ENCODE measurements at regions not wholly inside any gene's neighbourhood (a gene's known extent, or its start where the extent isn't known, plus 50 kb on each side); places are given as distances from the start of the nearest gene placed in this dataset.

DNA sequence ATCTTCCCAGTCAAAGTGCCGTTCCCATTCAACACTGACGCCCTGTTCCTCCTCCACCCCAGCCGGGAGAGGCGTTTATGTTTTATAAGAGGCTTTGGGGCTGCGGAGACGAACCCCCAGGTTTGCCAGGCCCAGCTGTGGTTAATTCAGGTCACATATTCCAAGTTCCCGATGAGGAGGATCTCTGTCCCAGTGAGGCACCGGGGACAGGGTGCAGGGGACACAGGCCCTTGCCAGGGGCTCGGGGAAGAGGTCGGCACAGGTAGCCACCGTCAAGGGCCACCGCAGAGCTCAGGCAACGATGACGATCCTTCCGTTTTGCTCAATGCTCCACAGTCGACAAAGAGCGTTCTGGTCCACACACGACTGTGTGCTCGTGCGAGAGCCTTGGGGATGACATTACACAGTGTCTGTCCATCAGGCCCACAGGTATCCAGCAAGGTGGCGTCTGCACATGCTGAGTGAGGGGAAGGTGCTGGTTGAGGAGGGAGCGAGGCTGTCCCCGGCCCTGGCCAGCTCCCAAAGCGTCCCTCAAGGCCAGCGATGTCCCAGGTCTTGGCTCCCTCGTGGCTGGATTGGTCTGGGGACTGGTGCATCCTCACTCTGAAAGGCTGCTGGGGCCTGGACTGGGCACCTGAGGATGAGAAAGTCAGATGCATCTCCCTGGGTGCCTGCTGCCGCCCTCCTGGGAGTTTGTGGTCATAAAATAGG lies 189.2 kb upstream of the C14orf180 start:
- no peak overlapping the region for H3K9ac ChIP-seq (ENCODE audit: low read length in 2 of 2)
- no peak overlapping the region for H3K4me3 ChIP-seq (ENCODE audit: low read length in 2 of 2)
- no peaks in the 10 kb centered on the region for H3K4me1 ChIP-seq (ENCODE audit: control insufficient read depth, insufficient read depth, low read length)
- no peaks in the 10 kb centered on the region for H3K36me3 ChIP-seq (ENCODE audit: control insufficient read depth in 2 of 2, insufficient read depth in 2 of 2, low read length in 2 of 2)
- no peaks in the 10 kb centered on the region for H3K9me3 ChIP-seq (ENCODE audit: control insufficient read depth in 2 of 2, low read length in 2 of 2)
- H3K27me3 ChIP-seq (ENCODE audit: control insufficient read depth in 1 of 2, insufficient read depth in 2 of 2, low read length in 2 of 2): peaks cover 2 to 8% of the 10 kb centered on the region in 2 donors
- H3K27ac ChIP-seq (ENCODE audit: low read length): no peak overlapping the region

DNA sequence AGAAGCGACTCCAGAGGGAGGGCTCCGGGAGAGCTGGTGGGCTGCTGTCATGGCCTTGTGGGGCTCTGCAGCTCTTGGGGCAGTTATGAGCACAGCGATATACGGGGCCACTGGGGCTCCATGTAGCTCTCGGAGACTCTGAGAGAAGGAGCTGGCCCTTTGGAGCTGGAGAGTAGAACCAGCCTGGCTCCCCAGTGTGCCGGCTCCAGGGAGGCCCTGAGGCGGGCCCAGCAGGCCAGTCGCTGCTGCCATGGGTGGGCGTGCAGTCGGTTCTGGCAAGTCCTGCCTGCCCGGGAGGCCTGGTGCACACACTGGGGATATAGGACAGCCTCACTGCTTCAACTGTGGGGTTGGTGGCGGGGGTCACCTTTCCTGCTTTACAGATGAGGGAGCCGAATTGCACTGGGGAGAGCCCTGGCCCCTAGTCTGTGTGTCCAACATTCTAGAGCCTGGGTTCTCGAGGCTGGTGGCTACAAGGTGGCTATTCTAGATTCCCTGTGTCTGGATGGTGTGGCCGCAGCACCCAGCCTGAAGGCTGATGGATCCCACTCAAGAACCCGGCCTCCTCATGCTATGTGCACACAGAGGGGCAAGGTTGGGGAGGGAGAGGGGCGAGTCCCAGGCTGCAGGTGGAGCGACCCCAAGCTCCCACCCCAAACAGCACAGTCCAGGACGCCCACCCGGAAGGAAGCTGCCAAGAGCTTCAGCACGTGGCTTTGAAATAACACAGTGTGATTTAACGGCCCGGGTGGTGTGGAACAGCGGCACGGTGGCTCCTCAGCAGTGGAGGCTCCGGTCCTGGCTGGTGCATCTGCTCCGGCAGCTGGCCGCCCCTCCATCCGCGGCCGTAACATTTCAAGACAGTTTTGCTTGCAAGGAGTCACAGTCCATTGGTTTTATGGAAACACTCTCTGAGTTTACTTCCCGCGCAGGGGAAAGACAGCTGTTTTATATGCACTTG lies 188.3 kb upstream of the C14orf180 start:
- no peak overlapping the region for H3K4me3 ChIP-seq (ENCODE audit: low read length in 2 of 2)
- H3K27ac ChIP-seq (ENCODE audit: low read length): no peak overlapping the region
- no peaks in the 10 kb centered on the region for H3K4me1 ChIP-seq (ENCODE audit: control insufficient read depth, insufficient read depth, low read length)
- no peak overlapping the region for H3K9ac ChIP-seq (ENCODE audit: low read length in 2 of 2)
- no peaks in the 10 kb centered on the region for H3K9me3 ChIP-seq (ENCODE audit: control insufficient read depth in 2 of 2, low read length in 2 of 2)
- no peaks in the 10 kb centered on the region for H3K36me3 ChIP-seq (ENCODE audit: control insufficient read depth in 2 of 2, insufficient read depth in 2 of 2, low read length in 2 of 2)
- H3K27me3 ChIP-seq (ENCODE audit: control insufficient read depth in 1 of 2, insufficient read depth in 2 of 2, low read length in 2 of 2): peaks cover 0 to 8% of the 10 kb centered on the region in 2 donors

DNA sequence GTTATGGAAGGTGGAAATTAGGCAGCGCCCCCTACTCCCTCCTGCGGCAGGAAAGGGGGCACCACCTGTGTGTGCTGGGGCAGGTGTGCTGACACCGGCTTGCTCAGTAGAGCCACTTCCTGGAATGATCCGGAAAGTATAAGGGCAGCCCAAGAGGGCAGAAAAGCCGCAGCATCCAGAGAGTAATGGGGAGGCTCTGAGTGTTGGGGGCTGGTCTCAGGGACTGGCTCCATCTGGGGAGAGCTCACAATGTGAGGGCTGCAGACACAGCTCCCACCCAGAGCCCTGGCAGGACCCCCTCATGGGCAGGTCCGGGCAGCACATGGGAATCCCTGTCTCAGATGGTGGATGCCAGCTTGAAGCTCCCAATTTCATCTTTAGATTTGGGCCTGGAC lies 187.6 kb upstream of the C14orf180 start:
- no peak overlapping the region for H3K4me3 ChIP-seq (ENCODE audit: low read length in 2 of 2)
- no peaks in the 10 kb centered on the region for H3K36me3 ChIP-seq (ENCODE audit: control insufficient read depth in 2 of 2, insufficient read depth in 2 of 2, low read length in 2 of 2)
- H3K9ac ChIP-seq (ENCODE audit: low read length in 2 of 2): no peak overlapping the region
- H3K4me1 ChIP-seq (ENCODE audit: control insufficient read depth, insufficient read depth, low read length): no peaks in the 10 kb centered on the region
- peaks cover 0 to 6% of the 10 kb centered on the region in 2 donors for H3K9me3 ChIP-seq (ENCODE audit: control insufficient read depth in 2 of 2, low read length in 2 of 2)
- H3K27ac ChIP-seq (ENCODE audit: low read length): no peak overlapping the region
- H3K27me3 ChIP-seq (ENCODE audit: control insufficient read depth in 1 of 2, insufficient read depth in 2 of 2, low read length in 2 of 2): peaks cover 0 to 8% of the 10 kb centered on the region in 2 donors

DNA sequence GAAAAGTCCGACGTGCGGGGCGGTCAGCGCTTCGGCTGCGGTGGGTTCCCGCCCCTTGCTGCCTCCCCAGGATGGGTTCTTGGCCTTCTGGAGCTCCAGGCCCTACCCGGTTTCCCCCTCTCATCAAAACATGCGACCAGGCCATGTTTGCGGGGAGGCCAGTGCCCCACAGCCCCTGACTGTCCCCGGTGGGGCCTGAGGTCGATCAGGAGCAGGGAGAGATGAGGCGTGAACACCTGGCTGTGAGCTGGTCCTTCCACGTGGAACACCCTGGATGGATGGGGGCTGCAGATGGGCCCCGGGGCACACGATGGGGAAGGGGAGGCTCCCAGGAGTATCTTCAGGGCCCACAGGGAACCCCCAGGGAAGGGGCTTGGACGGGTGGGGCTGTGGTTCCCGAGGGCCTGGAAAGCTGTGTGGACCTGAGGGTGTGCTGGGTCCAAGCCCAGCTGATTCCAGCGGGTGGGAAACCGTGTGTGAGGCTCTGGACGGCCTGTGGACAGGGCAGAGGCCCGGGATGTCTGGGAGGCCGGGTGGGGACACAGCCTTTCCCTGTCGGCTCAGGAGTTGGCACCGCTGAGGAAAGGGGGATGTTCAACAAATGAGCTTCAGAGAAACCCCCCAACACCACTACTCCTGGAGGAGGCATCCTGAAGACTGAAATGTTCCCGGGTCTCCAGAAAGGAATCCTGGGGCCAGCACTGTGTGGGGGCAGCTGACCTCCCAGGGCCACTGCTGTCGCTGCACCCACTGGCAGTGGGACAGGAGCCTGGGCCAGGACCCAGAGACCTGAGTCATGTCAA lies 187.0 kb upstream of the C14orf180 start:
- Histone ChIP-seq H3K27me3 (ENCODE audit: control insufficient read depth in 1 of 2, insufficient read depth in 2 of 2, low read length in 2 of 2) (peaks cover 0 to 8% of the 10 kb centered on the region in 2 donors), H3K27ac (ENCODE audit: low read length) (no peak overlapping the region), H3K9me3 (ENCODE audit: control insufficient read depth in 2 of 2, low read length in 2 of 2) (peaks cover 0 to 12% of the 10 kb centered on the region in 2 donors), H3K4me1 (ENCODE audit: control insufficient read depth, insufficient read depth, low read length) (no peaks in the 10 kb centered on the region), H3K9ac (ENCODE audit: low read length in 2 of 2) (no peak overlapping the region), H3K36me3 (ENCODE audit: control insufficient read depth in 2 of 2, insufficient read depth in 2 of 2, low read length in 2 of 2) (no peaks in the 10 kb centered on the region), H3K4me3 (ENCODE audit: low read length in 2 of 2) (no peak overlapping the region)

DNA sequence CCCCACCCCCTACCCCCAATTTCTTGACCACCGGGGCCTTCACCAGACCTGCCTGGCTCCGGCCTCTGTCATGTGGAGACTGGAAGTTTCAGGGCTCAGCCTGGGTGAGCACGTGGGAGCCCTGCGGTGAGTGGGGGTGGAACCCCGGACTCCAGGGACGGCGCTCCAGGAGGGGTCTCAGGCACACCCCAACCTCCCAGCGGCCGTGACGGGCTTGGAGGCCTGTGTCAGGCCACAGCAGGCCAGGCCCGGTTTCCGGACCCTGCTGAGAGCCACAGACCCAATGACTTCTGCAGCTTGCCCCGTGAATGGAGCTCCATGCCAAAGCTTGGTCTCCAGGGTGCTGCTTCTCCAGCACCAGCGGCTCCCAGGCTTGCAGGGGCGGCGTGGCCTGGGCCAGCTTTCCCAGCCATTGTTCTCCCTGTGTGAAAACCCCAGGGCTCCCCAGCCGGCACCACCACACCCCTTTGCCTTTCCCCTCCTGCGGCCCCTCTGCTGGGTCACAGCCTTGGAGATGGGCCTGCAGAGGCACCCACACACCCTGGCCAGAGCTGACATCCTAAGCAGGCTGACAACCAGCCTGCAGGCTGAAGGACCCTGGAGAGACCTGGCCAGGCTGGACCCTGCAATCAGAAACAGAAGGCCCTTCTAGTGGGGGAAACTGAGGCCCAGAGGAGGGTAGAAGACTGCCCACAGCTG lies 186.2 kb upstream of the C14orf180 start:
- H3K27me3 ChIP-seq (ENCODE audit: control insufficient read depth in 1 of 2, insufficient read depth in 2 of 2, low read length in 2 of 2): peaks cover 0 to 8% of the 10 kb centered on the region in 2 donors
- no peaks in the 10 kb centered on the region for H3K4me1 ChIP-seq (ENCODE audit: control insufficient read depth, insufficient read depth, low read length)
- no peaks in the 10 kb centered on the region for H3K36me3 ChIP-seq (ENCODE audit: control insufficient read depth in 2 of 2, insufficient read depth in 2 of 2, low read length in 2 of 2)
- no peak overlapping the region for H3K9ac ChIP-seq (ENCODE audit: low read length in 2 of 2)
- H3K4me3 ChIP-seq (ENCODE audit: low read length in 2 of 2): no peak overlapping the region
- H3K27ac ChIP-seq (ENCODE audit: low read length): no peak overlapping the region
- H3K9me3 ChIP-seq (ENCODE audit: control insufficient read depth in 2 of 2, low read length in 2 of 2): peaks cover 0 to 12% of the 10 kb centered on the region in 2 donors

DNA sequence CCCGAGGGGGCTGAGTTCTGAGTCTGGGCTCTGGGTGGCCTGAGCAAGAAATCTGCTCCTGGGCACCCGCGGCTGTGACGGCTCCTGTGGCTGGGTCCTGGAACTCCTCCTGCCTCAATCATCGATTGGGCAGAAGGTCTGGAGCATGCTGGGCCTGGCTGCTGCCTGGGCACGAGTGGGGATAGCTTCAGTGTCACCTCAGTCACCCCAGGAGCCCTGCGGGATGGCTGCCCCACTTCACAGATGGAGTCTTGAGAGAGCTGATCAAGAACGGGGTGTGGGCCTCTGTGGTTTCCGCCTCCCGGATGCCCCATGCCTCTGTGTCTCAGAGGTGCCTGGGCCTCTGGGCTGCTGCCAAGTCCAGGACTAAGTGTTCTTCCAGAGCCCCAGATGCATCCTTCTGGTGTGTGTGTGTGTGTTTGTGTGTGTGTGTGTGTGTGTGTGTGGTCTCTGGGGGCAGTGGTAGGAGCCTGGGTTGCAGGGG lies 185.6 kb upstream of the C14orf180 start:
- H3K4me3 ChIP-seq (ENCODE audit: low read length in 2 of 2): no peak overlapping the region
- H3K4me1 ChIP-seq (ENCODE audit: control insufficient read depth, insufficient read depth, low read length): no peaks in the 10 kb centered on the region
- no peaks in the 10 kb centered on the region for H3K36me3 ChIP-seq (ENCODE audit: control insufficient read depth in 2 of 2, insufficient read depth in 2 of 2, low read length in 2 of 2)
- peaks cover 0 to 12% of the 10 kb centered on the region in 2 donors for H3K9me3 ChIP-seq (ENCODE audit: control insufficient read depth in 2 of 2, low read length in 2 of 2)
- peaks cover 0 to 8% of the 10 kb centered on the region in 2 donors for H3K27me3 ChIP-seq (ENCODE audit: control insufficient read depth in 1 of 2, insufficient read depth in 2 of 2, low read length in 2 of 2)
- H3K9ac ChIP-seq (ENCODE audit: low read length in 2 of 2): no peak overlapping the region
- H3K27ac ChIP-seq (ENCODE audit: low read length): no peak overlapping the region

DNA sequence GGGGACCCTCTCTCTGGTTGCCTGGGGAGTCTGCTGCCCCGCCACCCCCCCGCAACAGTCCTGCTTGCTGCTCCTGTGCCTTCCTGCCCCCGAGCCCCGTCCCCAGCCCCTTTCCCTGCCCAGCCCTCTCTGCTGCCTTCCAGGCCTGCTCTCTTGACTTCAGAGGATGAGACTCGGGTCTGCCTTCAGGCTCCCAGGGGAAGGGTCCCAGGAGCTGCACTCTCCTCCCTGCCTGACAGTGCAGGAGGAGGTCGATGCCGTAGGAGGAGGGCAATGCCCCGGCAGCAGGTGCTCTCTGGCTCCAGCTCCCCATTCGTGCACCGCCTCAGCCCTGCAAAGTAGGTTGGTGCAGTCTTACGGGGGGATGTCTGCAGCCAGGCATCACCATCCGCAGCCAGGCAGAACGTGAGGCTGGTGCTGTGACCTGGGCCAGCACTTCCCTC lies 185.1 kb upstream of the C14orf180 start:
- Histone ChIP-seq H3K27ac (ENCODE audit: low read length) (no peak overlapping the region), H3K9me3 (ENCODE audit: control insufficient read depth in 2 of 2, low read length in 2 of 2) (peaks cover 0 to 12% of the 10 kb centered on the region in 2 donors), H3K9ac (ENCODE audit: low read length in 2 of 2) (no peak overlapping the region), H3K4me3 (ENCODE audit: low read length in 2 of 2) (no peak overlapping the region), H3K27me3 (ENCODE audit: control insufficient read depth in 1 of 2, insufficient read depth in 2 of 2, low read length in 2 of 2) (peaks cover 0 to 8% of the 10 kb centered on the region in 2 donors), H3K36me3 (ENCODE audit: control insufficient read depth in 2 of 2, insufficient read depth in 2 of 2, low read length in 2 of 2) (no peaks in the 10 kb centered on the region), H3K4me1 (ENCODE audit: control insufficient read depth, insufficient read depth, low read length) (no peaks in the 10 kb centered on the region)

DNA sequence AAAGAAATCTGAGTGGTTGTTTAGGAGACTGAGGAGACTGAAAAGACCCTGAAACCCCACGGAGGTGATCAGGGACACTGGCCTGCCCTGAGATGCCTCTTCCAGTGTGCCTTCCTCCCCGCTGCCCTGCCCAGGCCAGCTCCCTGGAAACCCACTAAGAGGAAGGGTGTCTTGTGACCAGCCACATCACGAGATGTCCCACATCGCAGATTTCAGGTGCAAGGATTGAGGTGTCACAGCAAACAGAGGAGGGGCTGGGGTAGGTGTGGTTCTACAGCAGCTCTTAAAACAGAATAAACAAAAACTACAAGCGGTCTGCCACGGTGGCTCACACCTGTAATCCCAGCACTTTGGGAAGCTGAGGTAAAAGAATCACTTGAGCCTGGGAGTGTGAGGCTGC lies 184.3 kb upstream of the C14orf180 start:
- H3K27ac ChIP-seq (ENCODE audit: low read length): no peak overlapping the region
- peaks cover 0 to 8% of the 10 kb centered on the region in 2 donors for H3K27me3 ChIP-seq (ENCODE audit: control insufficient read depth in 1 of 2, insufficient read depth in 2 of 2, low read length in 2 of 2)
- H3K36me3 ChIP-seq (ENCODE audit: control insufficient read depth in 2 of 2, insufficient read depth in 2 of 2, low read length in 2 of 2): no peaks in the 10 kb centered on the region
- peaks cover 0 to 17% of the 10 kb centered on the region in 2 donors for H3K9me3 ChIP-seq (ENCODE audit: control insufficient read depth in 2 of 2, low read length in 2 of 2)
- no peak overlapping the region for H3K9ac ChIP-seq (ENCODE audit: low read length in 2 of 2)
- no peak overlapping the region for H3K4me3 ChIP-seq (ENCODE audit: low read length in 2 of 2)
- H3K4me1 ChIP-seq (ENCODE audit: control insufficient read depth, insufficient read depth, low read length): no peaks in the 10 kb centered on the region

DNA sequence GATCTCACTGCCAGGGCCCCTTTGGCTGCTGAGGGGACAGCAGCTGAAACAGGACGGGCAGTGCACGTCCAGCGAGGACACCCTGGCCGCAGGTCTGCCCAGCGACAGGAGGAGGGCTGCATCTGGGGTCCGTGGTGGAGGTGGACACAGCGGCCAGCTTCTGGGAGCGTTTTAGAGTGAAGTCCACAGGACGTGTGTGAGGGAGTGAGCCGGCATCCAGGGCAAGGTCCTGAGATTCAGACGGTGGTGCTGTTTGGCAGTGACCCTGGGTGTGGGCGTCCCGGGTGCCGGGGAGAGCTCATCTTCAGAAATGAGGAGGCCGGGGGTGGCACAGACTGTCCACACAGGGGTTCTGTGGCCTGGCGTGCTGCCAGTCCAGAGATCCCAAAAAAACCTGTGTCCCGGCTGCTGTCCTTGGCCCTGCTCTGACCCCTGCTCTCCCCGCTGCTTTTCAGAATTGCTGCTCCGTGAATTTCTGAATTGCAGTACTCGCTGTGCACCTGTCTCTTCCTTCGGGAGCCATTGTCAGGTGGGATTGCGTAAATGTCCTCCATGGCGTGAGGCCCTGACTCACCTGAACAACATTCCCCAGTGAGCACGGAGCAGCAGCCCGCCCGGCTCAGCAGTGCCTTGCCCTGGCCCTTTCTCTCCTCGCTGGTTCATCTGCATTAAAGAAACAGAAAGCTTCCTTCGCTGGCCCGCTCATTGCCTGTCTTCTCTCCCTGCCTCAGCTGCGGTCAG lies 183.5 kb upstream of the C14orf180 start:
- Histone ChIP-seq H3K27ac (ENCODE audit: low read length) (no peak overlapping the region), H3K9ac (ENCODE audit: low read length in 2 of 2) (no peak overlapping the region), H3K36me3 (ENCODE audit: control insufficient read depth in 2 of 2, insufficient read depth in 2 of 2, low read length in 2 of 2) (no peaks in the 10 kb centered on the region), H3K4me1 (ENCODE audit: control insufficient read depth, insufficient read depth, low read length) (no peaks in the 10 kb centered on the region), H3K4me3 (ENCODE audit: low read length in 2 of 2) (no peak overlapping the region), H3K9me3 (ENCODE audit: control insufficient read depth in 2 of 2, low read length in 2 of 2) (peaks cover 0 to 17% of the 10 kb centered on the region in 2 donors), H3K27me3 (ENCODE audit: control insufficient read depth in 1 of 2, insufficient read depth in 2 of 2, low read length in 2 of 2) (peaks cover 0 to 8% of the 10 kb centered on the region in 2 donors)

Data from stomach smooth muscle (tissue), 2 donors.